HCT116 (cell line): ENCODE measurements at regions not wholly inside any gene's neighbourhood (a gene's known extent, or its start where the extent isn't known, plus 50 kb on each side); places are given as distances from the start of the nearest gene placed in this dataset.

Source experiments
- CEBPB ChIP-seq: IDR thresholded peaks from 2 replicates; pipeline ENCODE4 v1.6.1; 2012; ENCODE audit warnings: low read depth
- CTCF ChIP-seq, 3 experiments: fragments of 200-600 bp in 1 of 3; sonication (generic) in 1 of 3; IDR thresholded peaks in 2 of 3; conservative IDR thresholded peaks in 1 of 3; 2 replicates each; pipeline ENCODE4 v1.5.1; 2012 to 2017; ENCODE audit warnings: low read depth in 2 of 3, low read length in 2 of 3, antibody characterized with exemption in 1 of 3, borderline replicate concordance in 1 of 3, control low read depth in 1 of 3, mild to moderate bottlenecking in 1 of 3, mixed read lengths in 1 of 3, mixed run types in 1 of 3, moderate library complexity in 1 of 3; ENCODE audit not compliant: insufficient read depth in 1 of 3
- EGR1 ChIP-seq: IDR thresholded peaks from 2 replicates; pipeline ENCODE4 v1.6.1; 2012; ENCODE audit warnings: low read depth
- EZH2 ChIP-seq: fragments of 200-600 bp; sonication (generic); IDR thresholded peaks from 2 replicates; pipeline ENCODE4 v1.6.1; 2017; ENCODE audit warnings: antibody characterized with exemption, mixed run types
- JUND ChIP-seq: IDR thresholded peaks from 2 replicates; pipeline ENCODE4 v1.6.1; 2012
- POLR2A ChIP-seq: IDR thresholded peaks from 2 replicates; pipeline ENCODE4 v1.7.0; 2011; ENCODE audit warnings: borderline replicate concordance; ENCODE audit not compliant: insufficient read depth, insufficient read length; ENCODE audit errors: extremely low read depth
- POLR2AphosphoS5 ChIP-seq: IDR thresholded peaks from 2 replicates; pipeline ENCODE4 v1.6.1; 2011; ENCODE audit warnings: mild to moderate bottlenecking, low read depth, low read length, moderate library complexity
- RAD21 ChIP-seq: IDR thresholded peaks from 2 replicates; pipeline ENCODE4 v1.6.1; 2012; ENCODE audit warnings: low read depth, mild to moderate bottlenecking
- SIN3A ChIP-seq: IDR thresholded peaks from 2 replicates; pipeline ENCODE4 v1.6.1; 2012; ENCODE audit warnings: low read depth
- SP1 ChIP-seq: IDR thresholded peaks from 2 replicates; pipeline ENCODE4 v1.6.1; 2012; ENCODE audit warnings: low read depth
- TCF7L2 ChIP-seq: IDR thresholded peaks from 2 replicates; pipeline ENCODE4 v1.7.0; 2011; ENCODE audit warnings: borderline replicate concordance, inconsistent platforms; ENCODE audit not compliant: insufficient read depth, insufficient read length; ENCODE audit errors: extremely low read depth
- YY1 ChIP-seq: IDR thresholded peaks from 2 replicates; pipeline ENCODE4 v1.6.1; 2011; ENCODE audit warnings: low read length, low read depth, moderate library complexity, mild to moderate bottlenecking; ENCODE audit not compliant: insufficient replicate concordance; ENCODE audit errors: extremely low read depth
- TF ChIP-seq, protein P1 (sequence below): IDR thresholded peaks from 2 replicates; pipeline ENCODE4 v1.6.1; 2012; ENCODE audit warnings: low read depth

DNA sequence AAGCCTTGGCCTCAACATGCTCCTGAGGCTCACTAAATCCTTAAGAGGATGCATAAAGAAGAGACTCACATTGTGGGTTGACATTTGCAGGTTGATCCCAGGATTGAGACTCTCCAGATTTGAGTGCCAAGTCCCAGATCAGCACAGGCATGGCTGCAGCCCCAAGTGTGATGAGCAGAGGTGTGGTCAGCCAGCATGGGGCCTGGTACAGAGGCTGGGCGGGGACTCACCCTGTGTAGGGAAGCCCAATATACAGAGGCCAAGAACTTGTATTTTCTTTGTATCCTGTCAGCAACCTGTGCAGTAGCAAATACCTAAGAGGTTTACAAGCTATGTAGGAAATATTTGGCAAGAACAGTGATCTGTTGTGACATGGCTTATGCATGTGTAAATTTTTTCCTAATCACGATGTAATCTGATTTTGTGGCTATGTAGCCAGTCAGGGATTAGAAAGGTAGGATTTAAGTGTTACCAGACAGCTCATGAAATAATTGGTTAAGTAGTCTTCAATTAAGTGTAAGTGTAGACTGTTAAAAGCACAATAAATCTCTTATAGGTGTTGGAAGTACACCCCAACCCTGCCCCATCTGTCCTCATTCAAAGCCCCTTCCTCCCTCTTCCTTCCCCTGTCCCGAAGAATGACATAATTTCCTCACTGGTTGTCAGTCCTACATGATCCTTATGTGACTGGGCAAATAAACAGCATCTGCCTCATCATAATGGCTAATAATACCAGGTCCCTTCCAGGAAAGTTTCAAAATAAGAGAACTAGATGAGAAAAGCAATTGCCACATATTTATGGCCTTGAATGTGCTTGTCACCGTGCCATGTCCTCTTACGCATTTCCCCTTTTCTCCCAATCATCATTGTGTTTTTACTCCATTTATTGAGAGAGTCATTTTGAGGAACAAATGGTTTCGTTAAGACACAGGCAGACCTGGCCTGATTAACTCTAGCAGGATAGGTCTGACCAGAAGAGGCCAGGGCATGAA lies 120.9 kb downstream of the HLX start:
- TF ChIP-seq CTCF (IDR thresholded peaks at IDR 0.05 in 2 of 3, conservative IDR thresholded peaks at IDR 0.05 in 1 of 3; ENCODE audit: borderline replicate concordance in 1 of 3, insufficient read depth in 1 of 3, low read depth in 2 of 3, low read length in 2 of 3): no peak
- TF ChIP-seq POLR2AphosphoS5: no peak
- TF ChIP-seq POLR2A: no peak
- no peak for TF ChIP-seq YY1
- TF ChIP-seq SP1: no peak
- TF ChIP-seq, protein P1, sequence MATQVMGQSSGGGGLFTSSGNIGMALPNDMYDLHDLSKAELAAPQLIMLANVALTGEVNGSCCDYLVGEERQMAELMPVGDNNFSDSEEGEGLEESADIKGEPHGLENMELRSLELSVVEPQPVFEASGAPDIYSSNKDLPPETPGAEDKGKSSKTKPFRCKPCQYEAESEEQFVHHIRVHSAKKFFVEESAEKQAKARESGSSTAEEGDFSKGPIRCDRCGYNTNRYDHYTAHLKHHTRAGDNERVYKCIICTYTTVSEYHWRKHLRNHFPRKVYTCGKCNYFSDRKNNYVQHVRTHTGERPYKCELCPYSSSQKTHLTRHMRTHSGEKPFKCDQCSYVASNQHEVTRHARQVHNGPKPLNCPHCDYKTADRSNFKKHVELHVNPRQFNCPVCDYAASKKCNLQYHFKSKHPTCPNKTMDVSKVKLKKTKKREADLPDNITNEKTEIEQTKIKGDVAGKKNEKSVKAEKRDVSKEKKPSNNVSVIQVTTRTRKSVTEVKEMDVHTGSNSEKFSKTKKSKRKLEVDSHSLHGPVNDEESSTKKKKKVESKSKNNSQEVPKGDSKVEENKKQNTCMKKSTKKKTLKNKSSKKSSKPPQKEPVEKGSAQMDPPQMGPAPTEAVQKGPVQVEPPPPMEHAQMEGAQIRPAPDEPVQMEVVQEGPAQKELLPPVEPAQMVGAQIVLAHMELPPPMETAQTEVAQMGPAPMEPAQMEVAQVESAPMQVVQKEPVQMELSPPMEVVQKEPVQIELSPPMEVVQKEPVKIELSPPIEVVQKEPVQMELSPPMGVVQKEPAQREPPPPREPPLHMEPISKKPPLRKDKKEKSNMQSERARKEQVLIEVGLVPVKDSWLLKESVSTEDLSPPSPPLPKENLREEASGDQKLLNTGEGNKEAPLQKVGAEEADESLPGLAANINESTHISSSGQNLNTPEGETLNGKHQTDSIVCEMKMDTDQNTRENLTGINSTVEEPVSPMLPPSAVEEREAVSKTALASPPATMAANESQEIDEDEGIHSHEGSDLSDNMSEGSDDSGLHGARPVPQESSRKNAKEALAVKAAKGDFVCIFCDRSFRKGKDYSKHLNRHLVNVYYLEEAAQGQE: no peak
- no peak for TF ChIP-seq TCF7L2
- no peak for TF ChIP-seq EGR1
- TF ChIP-seq CEBPB: no peak
- no peak for TF ChIP-seq RAD21
- TF ChIP-seq EZH2: no peak
- TF ChIP-seq SIN3A: no peak
- TF ChIP-seq JUND: no peak
